ENCODE measurements at regions not wholly inside any gene's neighbourhood (a gene's known extent, or its start where the extent isn't known, plus 50 kb on each side); places are given as distances from the start of the nearest gene placed in this dataset.

DNA sequence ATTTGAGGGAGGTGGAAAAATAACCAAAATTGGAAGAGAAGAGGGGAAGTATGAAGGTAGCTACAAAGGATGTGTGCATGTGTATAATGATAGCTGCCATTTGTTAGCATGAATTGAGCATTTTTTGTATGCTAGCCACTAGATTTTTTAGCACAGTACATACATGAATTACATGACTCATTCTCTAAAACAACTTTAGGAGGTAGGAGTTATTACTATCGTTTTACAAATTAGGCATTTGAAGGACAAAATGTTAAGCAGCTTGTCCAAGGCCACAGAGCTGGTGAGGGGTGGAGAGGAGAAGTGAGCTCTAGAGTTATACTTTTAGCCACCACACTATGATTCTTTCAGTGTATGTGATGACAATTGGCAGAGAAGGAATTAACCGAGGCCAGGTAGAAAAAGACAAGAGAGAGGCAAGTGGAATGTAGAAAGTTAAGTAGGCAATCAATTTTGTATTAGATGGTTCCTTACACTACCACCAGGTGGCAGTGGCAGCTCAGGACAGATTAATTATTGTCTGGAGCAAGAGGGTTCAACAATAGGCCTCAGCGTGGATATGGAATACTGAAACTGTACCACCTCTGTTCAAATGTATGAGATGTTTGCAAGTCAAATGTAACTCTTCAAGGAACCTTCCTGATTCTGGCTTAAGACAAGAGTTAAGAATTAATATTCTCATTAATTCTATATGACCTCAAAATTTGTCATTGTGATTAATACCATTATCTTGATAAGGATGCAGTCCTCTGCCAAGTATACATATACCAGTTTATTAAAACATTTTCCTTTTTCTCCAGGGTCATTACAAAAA lies 128.0 kb downstream of the MBL2 start:
- H3K9me2 ChIP-seq (ENCODE audit: insufficient read depth, low read length): no peaks in the 10 kb centered on the region
- H3K27me3 ChIP-seq (ENCODE audit: insufficient read depth, low read depth, low read length): no peaks in the 10 kb centered on the region
- no peak overlapping the region for H3K9ac ChIP-seq (ENCODE audit: low read length)
- H3F3A ChIP-seq (ENCODE audit: insufficient read depth, low read length, poor library complexity, severe bottlenecking): no peaks in the 10 kb centered on the region
- no peaks in the 10 kb centered on the region for H3K9me3 ChIP-seq (ENCODE audit: low read length)
- H3K4me2 ChIP-seq (ENCODE audit: low read length): no peak overlapping the region
- H3K4me3 ChIP-seq (ENCODE audit: low read length): no peak overlapping the region
- H3K27ac ChIP-seq (ENCODE audit: low read length): no peak overlapping the region
- no peaks in the 10 kb centered on the region for H3K36me3 ChIP-seq (ENCODE audit: insufficient read depth, low read length)
- TF ChIP-seq, protein P1, sequence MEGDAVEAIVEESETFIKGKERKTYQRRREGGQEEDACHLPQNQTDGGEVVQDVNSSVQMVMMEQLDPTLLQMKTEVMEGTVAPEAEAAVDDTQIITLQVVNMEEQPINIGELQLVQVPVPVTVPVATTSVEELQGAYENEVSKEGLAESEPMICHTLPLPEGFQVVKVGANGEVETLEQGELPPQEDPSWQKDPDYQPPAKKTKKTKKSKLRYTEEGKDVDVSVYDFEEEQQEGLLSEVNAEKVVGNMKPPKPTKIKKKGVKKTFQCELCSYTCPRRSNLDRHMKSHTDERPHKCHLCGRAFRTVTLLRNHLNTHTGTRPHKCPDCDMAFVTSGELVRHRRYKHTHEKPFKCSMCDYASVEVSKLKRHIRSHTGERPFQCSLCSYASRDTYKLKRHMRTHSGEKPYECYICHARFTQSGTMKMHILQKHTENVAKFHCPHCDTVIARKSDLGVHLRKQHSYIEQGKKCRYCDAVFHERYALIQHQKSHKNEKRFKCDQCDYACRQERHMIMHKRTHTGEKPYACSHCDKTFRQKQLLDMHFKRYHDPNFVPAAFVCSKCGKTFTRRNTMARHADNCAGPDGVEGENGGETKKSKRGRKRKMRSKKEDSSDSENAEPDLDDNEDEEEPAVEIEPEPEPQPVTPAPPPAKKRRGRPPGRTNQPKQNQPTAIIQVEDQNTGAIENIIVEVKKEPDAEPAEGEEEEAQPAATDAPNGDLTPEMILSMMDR (IDR thresholded peaks at IDR 0.05; ENCODE audit: poor library complexity, severe bottlenecking): peak; percentile 54
- TF ChIP-seq, protein P2, sequence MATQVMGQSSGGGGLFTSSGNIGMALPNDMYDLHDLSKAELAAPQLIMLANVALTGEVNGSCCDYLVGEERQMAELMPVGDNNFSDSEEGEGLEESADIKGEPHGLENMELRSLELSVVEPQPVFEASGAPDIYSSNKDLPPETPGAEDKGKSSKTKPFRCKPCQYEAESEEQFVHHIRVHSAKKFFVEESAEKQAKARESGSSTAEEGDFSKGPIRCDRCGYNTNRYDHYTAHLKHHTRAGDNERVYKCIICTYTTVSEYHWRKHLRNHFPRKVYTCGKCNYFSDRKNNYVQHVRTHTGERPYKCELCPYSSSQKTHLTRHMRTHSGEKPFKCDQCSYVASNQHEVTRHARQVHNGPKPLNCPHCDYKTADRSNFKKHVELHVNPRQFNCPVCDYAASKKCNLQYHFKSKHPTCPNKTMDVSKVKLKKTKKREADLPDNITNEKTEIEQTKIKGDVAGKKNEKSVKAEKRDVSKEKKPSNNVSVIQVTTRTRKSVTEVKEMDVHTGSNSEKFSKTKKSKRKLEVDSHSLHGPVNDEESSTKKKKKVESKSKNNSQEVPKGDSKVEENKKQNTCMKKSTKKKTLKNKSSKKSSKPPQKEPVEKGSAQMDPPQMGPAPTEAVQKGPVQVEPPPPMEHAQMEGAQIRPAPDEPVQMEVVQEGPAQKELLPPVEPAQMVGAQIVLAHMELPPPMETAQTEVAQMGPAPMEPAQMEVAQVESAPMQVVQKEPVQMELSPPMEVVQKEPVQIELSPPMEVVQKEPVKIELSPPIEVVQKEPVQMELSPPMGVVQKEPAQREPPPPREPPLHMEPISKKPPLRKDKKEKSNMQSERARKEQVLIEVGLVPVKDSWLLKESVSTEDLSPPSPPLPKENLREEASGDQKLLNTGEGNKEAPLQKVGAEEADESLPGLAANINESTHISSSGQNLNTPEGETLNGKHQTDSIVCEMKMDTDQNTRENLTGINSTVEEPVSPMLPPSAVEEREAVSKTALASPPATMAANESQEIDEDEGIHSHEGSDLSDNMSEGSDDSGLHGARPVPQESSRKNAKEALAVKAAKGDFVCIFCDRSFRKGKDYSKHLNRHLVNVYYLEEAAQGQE (IDR thresholded peaks at IDR 0.05; ENCODE audit: borderline replicate concordance): no peak
- TF ChIP-seq RAD21 (conservative IDR thresholded peaks at IDR 0.05) (peak; percentile 49), EZH2 (IDR thresholded peaks at IDR 0.05; ENCODE audit: borderline replicate concordance, insufficient read depth, low read length, poor library complexity, severe bottlenecking) (no peak), SMC3 (conservative IDR thresholded peaks at IDR 0.05; ENCODE audit: poor library complexity) (peak; percentile 53), TAF1 (IDR thresholded peaks at IDR 0.05; ENCODE audit: low read depth) (no peak)
- H4K20me1 ChIP-seq (ENCODE audit: insufficient read depth): no peaks in the 10 kb centered on the region
- no peak overlapping the region for H2AFZ ChIP-seq (ENCODE audit: low read depth, low read length)
- H3K79me2 ChIP-seq (replicated peaks; ENCODE audit: insufficient read depth, low read length): no peaks in the 10 kb centered on the region

DNA sequence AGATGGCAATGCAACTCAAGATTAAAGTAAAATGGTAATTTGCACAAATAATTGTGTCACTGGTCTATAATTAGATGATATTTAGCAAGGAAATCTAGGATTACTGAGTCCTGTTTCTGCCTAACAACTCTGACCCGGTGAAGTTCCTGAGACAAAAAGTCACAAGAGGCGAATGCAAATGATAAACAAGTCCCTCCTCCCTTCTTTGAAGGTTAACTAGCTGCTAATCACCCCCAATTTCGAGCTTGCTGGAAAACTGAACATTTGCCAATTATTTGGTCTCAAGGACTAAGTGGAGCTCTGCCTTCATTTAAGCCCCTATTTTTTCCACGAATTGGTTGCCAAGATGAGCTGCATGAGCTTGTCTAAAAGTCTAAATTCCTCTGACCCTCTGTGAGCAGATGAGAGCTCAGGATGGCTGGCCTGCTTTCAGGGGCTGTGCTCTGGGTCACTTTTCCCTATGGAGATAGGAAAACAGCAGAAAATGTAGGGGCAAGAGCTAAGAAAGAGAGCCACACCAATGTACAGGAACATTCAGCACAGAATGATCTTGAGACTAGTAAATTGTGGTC lies 127.3 kb downstream of the MBL2 start:
- Histone ChIP-seq H3K9ac (ENCODE audit: low read length) (no peak overlapping the region), H3F3A (ENCODE audit: insufficient read depth, low read length, poor library complexity, severe bottlenecking) (no peaks in the 10 kb centered on the region), H3K9me3 (ENCODE audit: low read length) (no peaks in the 10 kb centered on the region), H3K9me2 (ENCODE audit: insufficient read depth, low read length) (no peaks in the 10 kb centered on the region), H3K4me3 (ENCODE audit: low read length) (no peak overlapping the region), H3K36me3 (ENCODE audit: insufficient read depth, low read length) (no peaks in the 10 kb centered on the region), H3K27me3 (ENCODE audit: insufficient read depth, low read depth, low read length) (no peaks in the 10 kb centered on the region), H4K20me1 (ENCODE audit: insufficient read depth) (no peaks in the 10 kb centered on the region), H2AFZ (ENCODE audit: low read depth, low read length) (no peak overlapping the region), H3K79me2 (replicated peaks; ENCODE audit: insufficient read depth, low read length) (no peaks in the 10 kb centered on the region), H3K4me2 (ENCODE audit: low read length) (no peak overlapping the region), H3K27ac (ENCODE audit: low read length) (no peak overlapping the region)
- TF ChIP-seq, protein P1 (IDR thresholded peaks at IDR 0.05; ENCODE audit: poor library complexity, severe bottlenecking): no peak
- TF ChIP-seq, protein P2 (IDR thresholded peaks at IDR 0.05; ENCODE audit: borderline replicate concordance): no peak
- no peak for TF ChIP-seq RAD21 (conservative IDR thresholded peaks at IDR 0.05)

All from neural cell (in vitro differentiated cells).